ENCODE measurements at regions not wholly inside any gene's neighbourhood (a gene's known extent, or its start where the extent isn't known, plus 50 kb on each side); places are given as distances from the start of the nearest gene placed in this dataset.

DNA sequence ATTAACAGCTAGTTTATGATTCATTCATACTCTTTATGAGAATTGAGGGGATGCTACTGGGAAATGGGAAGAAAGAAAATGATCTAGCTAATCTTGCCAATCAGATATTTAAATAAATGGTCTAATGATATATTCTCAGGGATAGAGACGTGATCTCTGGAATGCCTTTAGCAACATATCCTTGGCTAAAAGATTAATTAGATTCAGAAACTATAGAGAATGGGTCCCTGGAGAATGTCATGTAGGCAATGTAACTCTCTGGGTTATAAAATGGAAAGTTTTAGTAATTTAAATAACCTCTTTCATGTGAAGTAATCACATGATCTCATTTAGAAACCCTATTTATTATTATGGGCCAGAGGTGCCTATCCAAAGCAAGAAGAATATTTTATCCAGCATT lies 771.0 kb upstream of the CDH2 start:
- no peak overlapping the region for H3K4me3 ChIP-seq (ENCODE audit: extremely low read depth in 1 of 4, insufficient read depth in 2 of 4, low read depth in 3 of 4, low read length in 4 of 4)
- ChIA-PET POLR2A (ENCODE audit: partially characterized antibody) (no interaction called here), CTCF (ENCODE audit: partially characterized antibody) (interaction anchor here (0.7 kb wide), 1 partner anchor 191 kb away, joined by 4 read pairs; no protein-coding TSS in a partner anchor)
- H3K56ac ChIP-seq (replicated peaks; ENCODE audit: insufficient read length, low read depth, low read length) = no peak overlapping the region
- no peak overlapping the region for H3K18ac ChIP-seq (ENCODE audit: extremely low read depth, low read length)
- WGBS, 2 experiments (ENCODE audit: extremely low coverage in 1 of 2, insufficient coverage in 1 of 2, insufficient read length in 1 of 2, insufficient replicate concordance in 2 of 2, low coverage in 1 of 2, low lambda C conversion rate in 2 of 2, missing lambda C conversion rate in 1 of 2) = 94% methylated on average over 1 of the region's 1 CpG; no CpG with 5 or more reads in 1 of the 2 experiments
- H2AK5ac ChIP-seq (ENCODE audit: low read depth, low read length) = no peak overlapping the region
- H2BK5ac ChIP-seq (ENCODE audit: low read depth, low read length) = no peak overlapping the region
- H2BK12ac ChIP-seq (ENCODE audit: low read depth, low read length) = no peak overlapping the region
- no peaks in the 10 kb centered on the region for H3K79me2 ChIP-seq (ENCODE audit: control insufficient read depth in 1 of 2, insufficient read depth in 2 of 2, low read length in 2 of 2)
- no peak for TF ChIP-seq KDM5A (IDR thresholded peaks at IDR 0.05; ENCODE audit: low read length)
- TF ChIP-seq MAFK (IDR thresholded peaks at IDR 0.05; ENCODE audit: low read depth, low read length) = no peak
- TF ChIP-seq FOSL1 (IDR thresholded peaks at IDR 0.05; ENCODE audit: insufficient read depth, low read depth, low read length) = no peak
- no peak overlapping the region for H3K23ac ChIP-seq (ENCODE audit: insufficient read length)
- no peak for DNase-seq (ENCODE audit: low read depth in 1 of 2, low spot score in 2 of 2)
- no peaks in the 10 kb centered on the region; a peak in 1 of 8 replicates for H3K36me3 ChIP-seq (ENCODE audit: control insufficient read depth in 2 of 4, insufficient read depth in 4 of 4, low read length in 3 of 4)
- peaks cover 14 to 16% of the 10 kb centered on the region in 2 experiments for H3K9me3 ChIP-seq (ENCODE audit: insufficient read depth in 2 of 2, low read depth in 1 of 2, low read length in 1 of 2)
- H3K4ac ChIP-seq (replicated peaks; ENCODE audit: insufficient read length, low read depth, low read length) = no peak overlapping the region
- no peak overlapping the region for H4K8ac ChIP-seq (ENCODE audit: extremely low read depth, insufficient read depth, low read length)
- no peak overlapping the region for H3K4me2 ChIP-seq (ENCODE audit: insufficient read depth in 1 of 2, low read depth in 2 of 2, low read length in 2 of 2)
- H3K27ac ChIP-seq (ENCODE audit: low read depth, low read length) = no peak overlapping the region
- no peak overlapping the region for H2BK120ac ChIP-seq (replicated peaks; ENCODE audit: low read depth, low read length)
- no peaks in the 10 kb centered on the region for H3K27me3 ChIP-seq (replicated peaks in 1 of 4; ENCODE audit: control insufficient read depth in 3 of 4, extremely low read depth in 1 of 4, insufficient read depth in 3 of 4, low read length in 3 of 4)
- H4K91ac ChIP-seq (replicated peaks; ENCODE audit: insufficient read length, low read length) = no peak overlapping the region
- H3K9ac ChIP-seq (replicated peaks in 1 of 4; ENCODE audit: extremely low read depth in 1 of 4, low read depth in 3 of 4, low read length in 3 of 4) = no peak overlapping the region
- no peak overlapping the region for H2BK20ac ChIP-seq (ENCODE audit: low read length)
- H3K23me2 ChIP-seq (ENCODE audit: low read depth, low read length) = no peaks in the 10 kb centered on the region
- no peaks in the 10 kb centered on the region for H3K79me1 ChIP-seq (ENCODE audit: low read depth, low read length)
- H2BK15ac ChIP-seq (ENCODE audit: low read length) = no peak overlapping the region
- no peaks in the 10 kb centered on the region for H3K4me1 ChIP-seq (replicated peaks in 1 of 4; ENCODE audit: control insufficient read depth in 3 of 4, insufficient read depth in 4 of 4, low read length in 3 of 4)
- no peak overlapping the region for H3K14ac ChIP-seq (ENCODE audit: insufficient read length)
- no peaks in the 10 kb centered on the region for H4K20me1 ChIP-seq (replicated peaks in 1 of 2; ENCODE audit: control insufficient read depth in 1 of 2, insufficient read depth in 2 of 2, low read length in 2 of 2)
- H4K5ac ChIP-seq (ENCODE audit: insufficient read length, low read depth, low read length) = no peak overlapping the region
- FAIRE-seq = no peak
- H2AFZ ChIP-seq (ENCODE audit: low read length) = no peak overlapping the region
